ENCODE measurements at regions not wholly inside any gene's neighbourhood (a gene's known extent, or its start where the extent isn't known, plus 50 kb on each side); places are given as distances from the start of the nearest gene placed in this dataset.
A peak's percentile ranks its signal among the peaks of the same experiment; 100 is the strongest.

- no peak for DNase-seq (ENCODE audit: low read depth)
These were observed 120.2 kb upstream of the MLN start for GRCh38 chr6:33923857-33924514.

- no peak for DNase-seq (ENCODE audit: low read depth)
These were observed 117.9 kb upstream of the MLN start for GRCh38 chr6:33921745-33922144.

GRCh38 chr6:33918175-33918695 is 114.4 kb upstream of the MLN start:
- no peak for DNase-seq (ENCODE audit: low read depth)

GRCh38 chr6:33915134-33915533 is 111.3 kb upstream of the MLN start:
- no peak for DNase-seq (ENCODE audit: low read depth)

- DNase-seq (ENCODE audit: low read depth), result no peak
These were observed 110.8 kb upstream of the MLN start for GRCh38 chr6:33914645-33915044.

- DNase-seq (ENCODE audit: low read depth), result no peak
These were observed 108.4 kb upstream of the MLN start for GRCh38 chr6:33912195-33912594.

GRCh38 chr6:33911488-33911887 is 107.7 kb upstream of the MLN start:
- DNase-seq (ENCODE audit: low read depth), result no peak

- DNase-seq (ENCODE audit: low read depth), result no peak
These were observed 106.8 kb upstream of the MLN start for GRCh38 chr6:33910594-33910993.

- DNase-seq (ENCODE audit: low read depth), result no peak
These were observed 105.9 kb upstream of the MLN start for GRCh38 chr6:33909737-33910136.

GRCh38 chr6:33908025-33908424 is 104.2 kb upstream of the MLN start:
- DNase-seq (ENCODE audit: low read depth), result no peak

GRCh38 chr6:33907227-33907626 is 103.4 kb upstream of the MLN start:
- DNase-seq (ENCODE audit: low read depth), result no peak

- DNase-seq (ENCODE audit: low read depth), result no peak
These were observed 102.6 kb upstream of the MLN start for GRCh38 chr6:33906439-33906838.

- DNase-seq (ENCODE audit: low read depth), result no peak
These were observed 101.3 kb upstream of the MLN start for GRCh38 chr6:33905071-33905609.

- no peak for DNase-seq (ENCODE audit: low read depth)
These were observed 100.9 kb upstream of the MLN start for GRCh38 chr6:33904747-33905065.

- DNase-seq (ENCODE audit: low read depth), result peak; percentile 29
These were observed 100.4 kb upstream of the MLN start for GRCh38 chr6:33904050-33904746.

GRCh38 chr6:33903579-33903978 is 99.8 kb upstream of the MLN start:
- no peak for DNase-seq (ENCODE audit: low read depth)

- no peak for DNase-seq (ENCODE audit: low read depth)
These were observed 98.7 kb upstream of the MLN start for GRCh38 chr6:33902457-33902853.

- no peak for DNase-seq (ENCODE audit: low read depth)
These were observed 98.1 kb upstream of the MLN start for GRCh38 chr6:33901822-33902456.

GRCh38 chr6:33898771-33899170 is 95.0 kb upstream of the MLN start:
- DNase-seq (ENCODE audit: low read depth), result no peak

GRCh38 chr6:33897189-33897780 is 93.5 kb upstream of the MLN start:
- DNase-seq (ENCODE audit: low read depth), result no peak

- DNase-seq (ENCODE audit: low read depth), result no peak
These were observed 92.8 kb upstream of the MLN start for GRCh38 chr6:33896391-33897188.

GRCh38 chr6:33895988-33896387 is 92.2 kb upstream of the MLN start:
- no peak for DNase-seq (ENCODE audit: low read depth)
